ENCODE measurements at regions not wholly inside any gene's neighbourhood (a gene's known extent, or its start where the extent isn't known, plus 50 kb on each side); places are given as distances from the start of the nearest gene placed in this dataset.

GRCh38 chr15:29380466-29380865 is 110.8 kb upstream of the NSMCE3 start:
- FAIRE-seq = no peak
- 68% methylated on average over 6 of the region's 6 CpGs for WGBS (ENCODE audit: missing lambda C conversion rate)
- Histone ChIP-seq H3K27ac (no peak overlapping the region), H3K9me3 (no peaks in the 10 kb centered on the region), H3K4me2 (no peak overlapping the region), H3K4me3 (no peak overlapping the region), H3K4me1 (no peaks in the 10 kb centered on the region)
- TF ChIP-seq HOXB5 (CRISPR knock-in tag; IDR thresholded peaks at IDR 0.05) = no peak
- no peak for TF ChIP-seq FOSL2 (IDR thresholded peaks at IDR 0.05)
- TF ChIP-seq FOSL2 (CRISPR knock-in tag; IDR thresholded peaks at IDR 0.05) = no peak
- TF ChIP-seq MAX (IDR thresholded peaks at IDR 0.05) = no peak
- TF ChIP-seq NPAS2 (CRISPR knock-in tag; IDR thresholded peaks at IDR 0.05; ENCODE audit: borderline replicate concordance) = no peak
- no peak for TF ChIP-seq RFX5 (IDR thresholded peaks at IDR 0.05)
- TF ChIP-seq GATA3 (IDR thresholded peaks at IDR 0.05; ENCODE audit: borderline replicate concordance) = no peak
- no peak for TF ChIP-seq E2F6 (IDR thresholded peaks at IDR 0.05; ENCODE audit: borderline replicate concordance, low read depth)
- no peak for TF ChIP-seq RARB (CRISPR knock-in tag; IDR thresholded peaks at IDR 0.05)
- no peak for ATAC-seq
- ChIA-PET CTCF (interaction anchor here (1.3 kb wide), 1 partner anchor 241 kb away, joined by 5 read pairs; no protein-coding TSS in a partner anchor), POLR2A (no interaction called here)
- no peak for DNase-seq (ENCODE audit: low read depth in 1 of 2, low spot score in 1 of 2)

GRCh38 chr15:29379647-29380046 is 110.0 kb upstream of the NSMCE3 start:
- POLR2A ChIA-PET = no interaction called here
- no peak for DNase-seq (ENCODE audit: low read depth in 1 of 2, low spot score in 1 of 2)
- no peak for FAIRE-seq
- Histone ChIP-seq H3K27ac (no peak overlapping the region), H3K4me1 (no peaks in the 10 kb centered on the region), H3K4me2 (no peak overlapping the region), H3K9me3 (no peaks in the 10 kb centered on the region), H3K4me3 (no peak overlapping the region)
- WGBS (ENCODE audit: missing lambda C conversion rate) = 65% methylated on average over 9 of the region's 9 CpGs
- no peak for TF ChIP-seq POLR2AphosphoS2 (conservative IDR thresholded peaks at IDR 0.05; ENCODE audit: low read length)
- no peak for TF ChIP-seq JUN (IDR thresholded peaks at IDR 0.05)
- TF ChIP-seq HOXB13 (CRISPR knock-in tag; IDR thresholded peaks at IDR 0.05; ENCODE audit: low read depth) = no peak
- no peak for TF ChIP-seq HOXA7 (CRISPR knock-in tag; IDR thresholded peaks at IDR 0.05)
- no peak for TF ChIP-seq GATA3 (IDR thresholded peaks at IDR 0.05; ENCODE audit: borderline replicate concordance)
- TF ChIP-seq HEYL (CRISPR knock-in tag; IDR thresholded peaks at IDR 0.05) = no peak
- no peak for TF ChIP-seq MAX (IDR thresholded peaks at IDR 0.05)
- no peak for TF ChIP-seq NFE2L2 (conservative IDR thresholded peaks at IDR 0.05; ENCODE audit: low read length)
- no peak for TF ChIP-seq PBX3 (IDR thresholded peaks at IDR 0.05)
- no peak for TF ChIP-seq SMC3 (IDR thresholded peaks at IDR 0.05)
- TF ChIP-seq ESRRA (IDR thresholded peaks at IDR 0.05; ENCODE audit: borderline replicate concordance, low read length) = no peak
- TF ChIP-seq MAZ (IDR thresholded peaks at IDR 0.05; ENCODE audit: borderline replicate concordance, low read depth, low read length) = no peak
- no peak for TF ChIP-seq REST (IDR thresholded peaks at IDR 0.05)
- ATAC-seq = no peak
- CTCF ChIA-PET = interaction anchor here (1.0 kb wide), 1 partner anchor 14 kb away, joined by 3 read pairs; no protein-coding TSS in a partner anchor
